Body of pancreas (tissue), 4 donors: ENCODE measurements at regions not wholly inside any gene's neighbourhood (a gene's known extent, or its start where the extent isn't known, plus 50 kb on each side); places are given as distances from the start of the nearest gene placed in this dataset.

Experiments used
- ATAC-seq: fragments of 150-250 bp; one replicate; pipeline ENCODE4 v1.9.1; 2016
- DNase-seq, 4 donors: peaks; one replicate each; pipeline ENCODE4 v3.0.0-alpha.2; 2019
- H3K27ac ChIP-seq, 4 donors: fragments of 200-600 bp; sonication (generic); 1 replicate in 3 of 4; 2 replicates in 1 of 4; pipeline versions ENCODE4 v1.5.1 to v1.6.1; 2016 to 2019; ENCODE audit warnings: mild to moderate bottlenecking in 1 of 4, mixed read lengths in 1 of 4, moderate library complexity in 1 of 4
- H3K27me3 ChIP-seq, 2 donors: fragments of 200-600 bp; sonication (generic); one replicate each; pipeline ENCODE4 v1.6.0; 2016; ENCODE audit warnings: mild to moderate bottlenecking in 1 of 2
- H3K36me3 ChIP-seq, 2 donors: fragments of 200-600 bp; sonication (generic); replicated peaks in 1 of 2; 2 replicates each; pipeline ENCODE4 v1.5.1; 2016; ENCODE audit warnings: low read depth in 2 of 2; ENCODE audit not compliant: insufficient read depth in 1 of 2
- H3K4me1 ChIP-seq: fragments of 200-600 bp; sonication (generic); one replicate; pipeline ENCODE4 v1.6.0; 2016
- H3K4me3 ChIP-seq, 2 donors: fragments of 200-600 bp; sonication (generic); 1 replicate in 1 of 2; 2 replicates in 1 of 2; pipeline ENCODE4 v1.5.1; 2016 to 2019
- H3K9me3 ChIP-seq, 3 donors: fragments of 200-600 bp; sonication (generic); 1 replicate in 2 of 3; 2 replicates in 1 of 3; pipeline ENCODE4 v1.5.1; 2016
- POLR2A ChIP-seq, 3 donors: fragments of 450-650 bp; IDR thresholded peaks; one replicate each; pipeline ENCODE4 v1.6.1; 2016; ENCODE audit warnings: antibody characterized with exemption in 3 of 3, mild to moderate bottlenecking in 2 of 3
- WGBS, 2 donors: methylation state at CpG; one replicate each; pipeline ENCODE4 v1.1.5; 2017; 5-methylcytosine and 5-hydroxymethylcytosine counted together
- intact Hi-C: fragments of 100-400 bp; cut with DNase I; formaldehyde crosslinking; loops from one replicate; pipeline ENCODE4 v1.15.1; 2023
- TF ChIP-seq, protein P1 (sequence below), 7 experiments: fragments of 450-650 bp in 4 of 7; fragments of 200-600 bp in 3 of 7; sonication (generic) in 3 of 7; IDR thresholded peaks; one replicate each; pipeline ENCODE4 v1.5.1; 2016 to 2019; ENCODE audit warnings: antibody characterized with exemption in 7 of 7

DNA sequence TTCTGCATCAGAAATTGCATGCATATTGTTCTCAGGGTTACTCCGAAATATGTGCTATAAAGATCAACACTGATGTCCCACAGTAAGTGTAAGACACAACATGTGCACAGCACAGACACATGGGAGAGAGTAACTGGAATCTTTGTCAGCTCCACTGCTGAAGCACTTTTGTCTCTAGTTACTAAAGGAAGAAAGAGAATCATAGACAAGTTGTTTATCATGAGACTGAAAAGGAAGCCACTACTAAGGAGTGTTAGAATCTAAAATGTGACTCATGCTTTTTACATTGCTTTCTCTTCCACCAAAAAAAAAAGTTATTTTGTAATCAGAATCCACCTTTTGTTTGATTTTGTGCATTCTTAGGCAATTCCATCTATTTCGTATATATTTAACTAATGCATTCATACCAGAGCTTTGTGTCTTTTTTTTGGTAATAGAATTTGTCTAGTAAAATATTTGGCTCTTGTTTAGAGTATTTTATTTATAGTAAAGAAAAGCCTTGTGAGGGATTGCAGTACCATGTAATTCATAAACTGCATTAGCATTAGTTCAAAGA is 502.4 kb downstream of the FBXO15 start:
- no peak for ATAC-seq
- intact Hi-C loops, result no loop called here
- WGBS, 2 donors, result 57 to 58% methylated on average over 2 of the region's 2 CpGs

DNA sequence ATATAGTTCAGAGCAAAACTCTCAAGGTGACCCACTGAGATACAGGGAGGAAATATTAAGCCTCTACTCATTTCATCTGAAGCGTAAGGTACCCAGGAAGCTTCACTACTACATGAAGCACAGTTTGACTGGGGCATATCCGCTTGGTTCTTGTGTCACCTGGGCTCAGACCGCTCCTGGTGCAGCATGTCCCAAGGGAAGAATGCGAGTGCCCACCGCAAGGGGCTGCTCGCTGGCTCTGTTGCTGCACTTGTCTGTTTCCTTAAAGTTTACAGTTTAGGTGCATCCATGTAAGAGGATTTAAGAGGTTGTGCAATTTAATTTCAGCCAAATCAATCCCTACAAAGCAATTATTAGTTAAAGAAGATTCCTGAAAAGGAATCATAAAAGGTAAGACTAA is 507.8 kb downstream of the FBXO15 start:
- no peaks in the 10 kb centered on the region for H3K27me3 ChIP-seq
- no peaks in the 10 kb centered on the region for H3K36me3 ChIP-seq
- DNase-seq, result no peak
- no peak overlapping the region for H3K4me3 ChIP-seq
- intact Hi-C loops, result no loop called here
- TF ChIP-seq, protein P1, sequence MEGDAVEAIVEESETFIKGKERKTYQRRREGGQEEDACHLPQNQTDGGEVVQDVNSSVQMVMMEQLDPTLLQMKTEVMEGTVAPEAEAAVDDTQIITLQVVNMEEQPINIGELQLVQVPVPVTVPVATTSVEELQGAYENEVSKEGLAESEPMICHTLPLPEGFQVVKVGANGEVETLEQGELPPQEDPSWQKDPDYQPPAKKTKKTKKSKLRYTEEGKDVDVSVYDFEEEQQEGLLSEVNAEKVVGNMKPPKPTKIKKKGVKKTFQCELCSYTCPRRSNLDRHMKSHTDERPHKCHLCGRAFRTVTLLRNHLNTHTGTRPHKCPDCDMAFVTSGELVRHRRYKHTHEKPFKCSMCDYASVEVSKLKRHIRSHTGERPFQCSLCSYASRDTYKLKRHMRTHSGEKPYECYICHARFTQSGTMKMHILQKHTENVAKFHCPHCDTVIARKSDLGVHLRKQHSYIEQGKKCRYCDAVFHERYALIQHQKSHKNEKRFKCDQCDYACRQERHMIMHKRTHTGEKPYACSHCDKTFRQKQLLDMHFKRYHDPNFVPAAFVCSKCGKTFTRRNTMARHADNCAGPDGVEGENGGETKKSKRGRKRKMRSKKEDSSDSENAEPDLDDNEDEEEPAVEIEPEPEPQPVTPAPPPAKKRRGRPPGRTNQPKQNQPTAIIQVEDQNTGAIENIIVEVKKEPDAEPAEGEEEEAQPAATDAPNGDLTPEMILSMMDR (IDR thresholded peaks at IDR 0.05), result no peak
- no peak for TF ChIP-seq POLR2A (IDR thresholded peaks at IDR 0.05)
- 77 to 80% methylated on average over 6 of the region's 6 CpGs for WGBS, 2 donors
- H3K4me1 ChIP-seq, result no peaks in the 10 kb centered on the region
- H3K9me3 ChIP-seq, result no peaks in the 10 kb centered on the region
- no peak for ATAC-seq
- H3K27ac ChIP-seq, result no peak overlapping the region

More for the DNA sequence above, 502.4 kb downstream of the FBXO15 start:
- H3K36me3 ChIP-seq, result no peaks in the 10 kb centered on the region
- no peaks in the 10 kb centered on the region for H3K27me3 ChIP-seq
- no peak overlapping the region for H3K27ac ChIP-seq
- DNase-seq, result no peak
- no peak overlapping the region for H3K4me3 ChIP-seq
- no peaks in the 10 kb centered on the region for H3K4me1 ChIP-seq
- H3K9me3 ChIP-seq, result no peaks in the 10 kb centered on the region
- TF ChIP-seq, protein P1 (IDR thresholded peaks at IDR 0.05), result no peak
- TF ChIP-seq POLR2A (IDR thresholded peaks at IDR 0.05), result no peak

DNA sequence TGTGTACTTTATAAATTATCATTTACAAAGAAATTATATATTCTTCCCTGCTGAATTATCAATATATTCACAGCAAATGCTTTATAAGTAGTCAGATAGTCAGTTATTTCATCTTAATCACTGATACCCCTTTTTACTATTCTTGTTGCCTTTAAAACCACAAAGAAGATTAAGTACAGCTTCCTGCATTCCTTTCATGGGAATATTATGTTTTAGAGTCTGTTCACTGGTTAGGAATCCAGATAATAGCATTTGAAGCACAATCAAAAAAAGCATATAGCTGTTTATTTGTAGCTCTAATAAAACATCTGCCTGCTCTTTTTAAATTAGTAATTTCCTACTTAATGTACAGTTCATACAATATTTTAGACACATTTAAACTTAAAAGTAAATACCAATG is 508.9 kb downstream of the FBXO15 start:
- no peak for TF ChIP-seq POLR2A (IDR thresholded peaks at IDR 0.05)
- TF ChIP-seq, protein P1 (IDR thresholded peaks at IDR 0.05), result no peak
- Histone ChIP-seq H3K4me1 (no peaks in the 10 kb centered on the region), H3K27ac (no peak overlapping the region), H3K36me3 (no peaks in the 10 kb centered on the region), H3K9me3 (no peaks in the 10 kb centered on the region), H3K4me3 (no peak overlapping the region), H3K27me3 (no peaks in the 10 kb centered on the region)
- intact Hi-C loops, result no loop called here
- DNase-seq (no peak), ATAC-seq (no peak)

GRCh38 chr18:73636355-73636754 is 511.3 kb downstream of the FBXO15 start:
- DNase-seq (no peak), ATAC-seq (no peak)
- Histone ChIP-seq H3K9me3 (no peaks in the 10 kb centered on the region), H3K36me3 (no peaks in the 10 kb centered on the region), H3K4me3 (no peak overlapping the region), H3K4me1 (no peaks in the 10 kb centered on the region), H3K27me3 (no peaks in the 10 kb centered on the region), H3K27ac (no peak overlapping the region)
- TF ChIP-seq, protein P1 (IDR thresholded peaks at IDR 0.05), result no peak
- TF ChIP-seq POLR2A (IDR thresholded peaks at IDR 0.05), result no peak
- intact Hi-C loops, result no loop called here
- WGBS, 2 donors, result 64 to 67% methylated on average over 2 of the region's 2 CpGs

GRCh38 chr18:73626859-73627258 is 520.8 kb downstream of the FBXO15 start:
- Histone ChIP-seq H3K27me3 (no peaks in the 10 kb centered on the region), H3K4me3 (no peak overlapping the region), H3K4me1 (no peaks in the 10 kb centered on the region), H3K9me3 (no peaks in the 10 kb centered on the region), H3K36me3 (no peaks in the 10 kb centered on the region), H3K27ac (no peak overlapping the region)
- WGBS, 2 donors, result 60 to 66% methylated on average over 2 of the region's 2 CpGs
- ATAC-seq (no peak), DNase-seq (no peak)
- TF ChIP-seq, protein P1 (IDR thresholded peaks at IDR 0.05), result no peak
- TF ChIP-seq POLR2A (IDR thresholded peaks at IDR 0.05), result no peak
- intact Hi-C loops, result no loop called here
